ENCODE measurements at regions not wholly inside any gene's neighbourhood (a gene's known extent, or its start where the extent isn't known, plus 50 kb on each side); places are given as distances from the start of the nearest gene placed in this dataset.

GRCh38 chr5:152269533-152269932, 135.5 kb downstream of the NMUR2 start:
- no peak for DNase-seq

- DNase-seq, result no peak
Observed at GRCh38 chr5:152264645-152265254, 140.3 kb downstream of the NMUR2 start.

DNA sequence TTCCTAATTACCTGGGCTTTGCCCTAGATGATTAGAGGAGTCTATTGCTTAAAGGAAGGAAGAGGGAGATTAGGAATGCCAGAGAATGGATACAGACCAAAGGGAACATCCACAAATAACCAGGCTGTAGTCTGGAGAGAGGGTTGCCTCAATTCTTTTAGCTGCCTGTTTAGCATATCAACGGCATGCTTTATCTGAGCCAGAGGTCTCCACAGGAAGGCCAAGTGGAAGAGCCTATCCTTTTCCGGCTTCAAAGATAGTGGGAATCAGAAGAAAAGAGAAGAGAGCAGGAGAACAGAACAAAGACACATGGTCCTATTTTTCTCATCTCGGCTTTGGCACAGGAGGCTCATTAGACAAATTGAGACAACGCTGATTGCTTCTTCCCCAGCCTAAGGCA, 142.4 kb downstream of the NMUR2 start:
- no peak for DNase-seq

GRCh38 chr5:152260940-152261339, 144.1 kb downstream of the NMUR2 start:
- DNase-seq, result no peak

DNA sequence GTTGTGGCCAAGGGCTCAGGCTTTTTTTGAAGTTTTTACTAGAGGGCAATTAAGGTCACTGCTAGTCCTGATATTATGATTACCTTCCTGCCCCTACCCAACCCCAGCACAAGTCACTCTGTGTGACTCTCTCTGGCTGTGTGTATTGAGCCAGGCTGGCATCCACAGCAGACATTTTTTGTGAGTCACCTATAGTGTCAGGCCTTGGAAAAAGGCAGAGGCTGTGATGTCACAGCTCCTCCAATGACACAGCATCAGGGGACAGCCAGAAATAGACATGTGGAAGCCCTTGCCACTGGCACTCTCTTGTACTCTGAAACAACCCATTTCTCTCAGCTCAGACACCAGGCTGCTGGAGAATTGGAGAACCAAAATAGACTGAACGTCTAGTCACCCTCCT, 145.4 kb downstream of the NMUR2 start:
- DNase-seq, result no peak

DNA sequence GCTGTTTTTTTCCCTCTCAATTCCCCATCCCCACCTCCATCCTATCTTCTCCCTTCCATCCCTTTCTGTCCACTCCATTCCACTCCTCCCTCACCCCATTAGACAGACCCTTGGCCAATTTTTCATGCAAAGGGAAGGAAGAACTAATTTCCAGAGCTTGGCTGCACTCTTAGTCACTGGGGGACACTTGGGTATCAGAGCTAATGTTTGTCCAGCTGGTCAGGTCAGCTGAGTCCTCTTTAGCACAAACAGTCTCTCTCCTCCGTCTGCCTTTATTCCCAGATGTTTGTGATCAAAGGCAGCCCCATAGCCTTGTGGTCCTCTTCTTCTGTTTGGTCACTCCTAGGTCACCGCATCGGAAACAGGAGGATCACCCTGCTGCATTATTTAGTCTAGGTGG, 148.5 kb downstream of the NMUR2 start:
- DNase-seq, result no peak

DNA sequence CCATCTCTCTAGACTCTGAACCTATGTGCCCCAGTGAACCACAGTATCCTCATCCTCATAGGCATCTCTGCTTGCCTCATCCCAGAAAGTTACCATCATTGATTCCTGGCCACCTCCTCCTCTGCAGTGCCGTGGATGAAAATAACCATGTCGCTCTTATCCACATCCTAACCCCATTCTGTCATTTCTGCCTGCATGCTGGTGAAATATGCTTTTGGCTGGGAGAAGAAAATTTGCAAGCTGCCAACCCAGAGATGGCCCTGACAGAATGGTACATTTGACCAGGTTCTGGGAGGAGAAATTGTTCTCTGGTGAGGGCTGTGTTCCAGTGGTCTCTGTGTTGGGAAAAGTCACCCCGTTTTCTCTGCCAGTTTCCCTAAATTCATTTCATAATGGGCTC, 149.7 kb downstream of the NMUR2 start:
- DNase-seq, result no peak

DNA sequence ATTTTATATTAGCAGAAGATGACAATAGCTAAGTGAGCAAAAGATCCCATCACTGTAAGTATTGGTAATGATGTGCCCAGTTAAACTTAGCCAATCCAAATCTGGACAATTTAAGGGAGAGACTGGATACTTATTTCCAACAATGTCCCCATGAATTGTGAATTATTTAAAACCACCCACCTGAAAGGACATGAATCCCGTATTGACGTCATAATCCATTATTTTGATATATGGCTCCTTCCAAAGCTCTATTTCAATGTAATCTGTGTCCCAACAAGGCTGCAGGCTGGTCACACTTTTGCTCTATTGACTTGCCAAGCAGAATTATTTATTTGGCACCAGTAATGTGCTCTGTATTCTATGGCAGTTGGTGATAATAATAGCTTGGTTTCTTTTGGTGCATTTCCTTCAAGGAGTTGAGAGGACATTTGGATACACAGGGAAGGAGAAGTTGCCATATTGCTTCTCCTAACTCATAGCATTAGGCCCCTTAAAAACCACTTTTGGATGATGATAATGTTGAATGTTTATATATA, 157.2 kb downstream of the NMUR2 start:
- DNase-seq, result no peak

DNA sequence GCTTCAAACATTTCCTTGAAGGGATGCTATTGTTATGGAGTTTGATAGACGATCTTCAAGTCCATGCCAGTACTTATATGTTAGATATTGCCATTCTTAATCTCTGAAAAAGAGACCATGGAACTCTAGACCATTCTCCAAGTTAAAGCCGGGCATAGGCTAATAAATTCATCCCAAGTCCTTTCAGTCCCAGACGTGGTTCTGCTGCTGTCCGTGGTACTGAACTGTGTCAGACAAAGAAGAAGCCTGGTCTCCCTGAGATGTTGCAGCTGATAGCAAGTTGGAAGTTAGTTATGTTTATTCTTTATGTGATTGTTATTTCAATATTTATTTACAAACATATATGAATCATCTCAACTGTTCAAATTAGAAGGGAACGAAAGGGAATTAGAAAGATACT, 158.7 kb downstream of the NMUR2 start:
- no peak for DNase-seq

DNA sequence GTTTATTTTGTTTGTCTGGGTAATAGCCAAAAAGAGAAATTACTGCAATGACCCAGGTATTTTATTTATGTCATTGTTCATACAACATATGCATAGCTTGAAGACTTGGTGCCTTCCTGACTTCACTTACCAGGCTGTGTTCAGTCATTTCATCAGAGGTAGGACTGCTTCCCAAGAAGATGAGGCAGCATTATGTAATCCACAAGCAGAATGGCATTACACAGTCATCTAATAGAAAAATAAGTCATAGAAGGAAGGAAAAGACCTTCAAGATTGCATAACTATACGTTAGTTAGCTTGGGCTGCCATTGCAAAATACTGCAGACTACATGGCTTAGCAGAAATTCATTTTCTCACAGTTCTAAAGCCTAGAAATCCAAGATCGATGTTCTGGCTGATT, 167.5 kb downstream of the NMUR2 start:
- no peak for DNase-seq

- DNase-seq, result no peak
Observed at GRCh38 chr5:152226191-152226590, 178.9 kb downstream of the NMUR2 start.

GRCh38 chr5:152221721-152222629, 183.1 kb downstream of the NMUR2 start:
- no peak for DNase-seq

GRCh38 chr5:152218694-152219093, 186.4 kb downstream of the NMUR2 start:
- no peak for DNase-seq

GRCh38 chr5:152205804-152206203, 199.3 kb downstream of the NMUR2 start:
- DNase-seq, result no peak

DNA sequence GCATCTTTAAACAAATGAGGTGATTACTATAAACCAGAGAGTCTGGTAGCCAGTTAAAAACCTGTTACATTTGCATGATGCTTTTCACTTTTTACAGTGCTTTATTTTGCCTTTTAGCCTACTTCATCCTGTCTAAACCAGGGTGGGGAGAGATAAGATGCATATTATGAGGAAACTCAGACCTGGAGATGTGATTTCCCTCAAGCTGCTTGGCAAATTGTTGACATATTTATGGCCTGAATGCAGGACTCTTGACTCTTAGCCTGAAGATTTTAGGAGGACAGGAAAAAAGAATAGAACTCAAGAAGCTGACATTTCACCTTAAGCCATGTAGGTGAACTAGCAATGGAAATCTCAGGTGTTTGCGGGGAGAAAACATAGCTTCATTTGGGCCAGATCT, 202.8 kb downstream of the NMUR2 start:
- no peak for DNase-seq

DNA sequence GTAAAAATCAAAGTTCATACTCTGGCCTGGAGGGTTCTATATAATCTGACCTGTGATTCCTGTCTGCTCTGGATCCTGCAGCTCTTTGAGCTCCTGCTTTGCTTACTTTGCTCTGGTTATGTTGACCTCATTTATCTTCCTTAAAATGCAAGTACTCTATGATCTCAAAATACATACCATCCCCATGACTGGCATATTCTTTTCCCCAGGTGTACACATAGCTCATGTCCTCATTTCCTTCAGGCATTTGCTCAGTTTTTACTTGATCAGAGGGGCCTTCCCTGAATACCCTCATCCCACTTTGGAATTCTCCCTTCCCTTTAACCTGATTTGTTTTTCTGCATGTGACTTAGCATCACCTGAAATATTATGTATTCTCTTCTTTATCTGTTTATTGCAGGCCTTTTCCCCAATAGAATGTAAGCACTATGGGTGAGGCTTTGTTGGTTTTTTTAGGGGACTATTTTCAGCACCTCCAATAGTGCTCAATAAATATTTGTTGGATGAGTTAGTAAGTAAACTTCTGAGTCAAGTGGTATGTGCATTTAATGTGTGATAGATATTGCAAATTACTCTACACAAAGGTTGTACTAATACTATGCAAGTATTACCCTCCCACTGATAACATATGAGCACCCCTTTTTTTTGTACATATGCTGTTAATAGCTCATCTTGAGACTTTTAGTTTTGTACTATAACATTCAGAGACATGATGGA, 211.5 kb downstream of the NMUR2 start:
- no peak for DNase-seq

DNA sequence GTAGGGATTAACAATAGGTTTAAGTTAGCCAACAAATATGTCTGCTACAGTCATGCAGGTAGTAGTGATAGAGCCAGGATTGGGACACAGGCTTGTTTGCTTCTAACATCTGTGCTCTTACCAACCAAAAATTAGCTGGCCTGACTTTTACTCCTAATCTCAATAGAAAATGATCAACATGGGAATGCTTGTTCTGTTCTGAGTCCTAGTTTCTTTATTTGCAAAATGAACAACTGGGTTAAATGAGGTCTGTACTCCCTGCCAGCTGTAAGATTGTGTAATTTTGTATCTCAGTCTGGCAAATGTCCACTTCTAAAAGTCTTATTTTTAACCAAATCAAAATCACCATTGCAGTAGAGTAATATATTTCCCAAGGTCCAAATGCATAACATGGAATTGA, 216.8 kb downstream of the NMUR2 start:
- DNase-seq, result no peak

GRCh38 chr5:152187668-152188067, 217.4 kb downstream of the NMUR2 start:
- DNase-seq, result no peak

DNA sequence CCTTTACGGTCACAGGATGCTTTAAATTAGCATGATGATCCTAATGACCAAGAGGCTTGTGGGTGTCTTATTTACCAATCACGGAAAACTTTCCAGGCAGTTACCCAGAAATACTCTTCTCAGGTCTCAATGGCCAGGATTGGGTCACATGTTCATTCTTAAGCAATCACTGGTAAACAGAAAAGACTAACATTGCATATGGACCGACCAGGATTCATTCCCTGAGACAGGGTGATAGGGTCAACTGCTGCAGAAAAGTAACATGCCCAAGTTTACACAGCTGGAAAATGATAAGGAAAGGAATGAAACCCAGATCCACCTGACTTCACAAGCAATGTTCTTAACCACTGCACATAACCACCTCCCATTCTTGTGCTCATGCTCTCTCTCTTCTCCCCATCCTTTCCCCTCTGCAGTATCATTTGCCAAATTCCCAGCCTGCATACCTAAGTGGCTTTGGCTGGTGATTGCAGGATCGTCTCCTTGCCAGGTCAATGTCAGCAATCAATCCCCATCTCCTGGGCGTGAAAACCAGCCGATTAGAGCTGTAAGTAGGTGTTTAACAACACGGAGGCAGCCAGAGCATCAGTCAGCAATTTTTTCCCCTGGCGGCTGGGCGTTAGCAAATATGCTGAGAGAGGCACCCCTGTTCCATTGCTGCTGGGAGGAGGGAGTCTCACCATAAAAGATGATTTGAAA, 219.4 kb downstream of the NMUR2 start:
- DNase-seq, result no peak

- no peak for DNase-seq
Observed at GRCh38 chr5:152184266-152184665, 220.8 kb downstream of the NMUR2 start.

- no peak for DNase-seq
Observed at GRCh38 chr5:152181461-152181860, 223.6 kb downstream of the NMUR2 start.

DNA sequence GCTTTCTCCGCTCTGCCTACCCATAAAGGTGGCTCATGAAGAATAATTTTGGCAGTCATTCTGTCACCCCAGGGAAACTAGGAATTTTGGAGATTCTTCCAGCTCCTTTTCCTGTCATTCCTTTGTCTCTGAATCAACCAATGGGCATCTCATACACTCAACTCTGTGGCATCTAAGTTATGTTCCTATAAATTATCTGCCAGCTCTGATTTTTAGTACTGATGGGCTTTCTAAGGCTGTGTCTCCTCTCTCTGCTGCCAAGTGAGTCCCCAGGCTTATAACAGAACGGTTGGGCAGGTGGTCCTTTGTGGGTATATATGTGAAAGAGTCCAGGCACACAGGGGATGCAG, 226.8 kb downstream of the NMUR2 start:
- DNase-seq, result no peak
